GM12875 (cell line): ENCODE measurements at regions not wholly inside any gene's neighbourhood (a gene's known extent, or its start where the extent isn't known, plus 50 kb on each side); places are given as distances from the start of the nearest gene placed in this dataset.

Experiments used
- H3K4me3 ChIP-seq: one replicate; pipeline ENCODE4 v1.5.1; 2011; ENCODE audit warnings: low read depth, low read length, control low read depth
- CTCF ChIP-seq: IDR thresholded peaks from 2 replicates; pipeline ENCODE4 v1.5.1; 2011; ENCODE audit warnings: low read depth, mild to moderate bottlenecking, control low read depth, inconsistent platforms, low read length, moderate library complexity, borderline replicate concordance; ENCODE audit not compliant: insufficient read depth

DNA sequence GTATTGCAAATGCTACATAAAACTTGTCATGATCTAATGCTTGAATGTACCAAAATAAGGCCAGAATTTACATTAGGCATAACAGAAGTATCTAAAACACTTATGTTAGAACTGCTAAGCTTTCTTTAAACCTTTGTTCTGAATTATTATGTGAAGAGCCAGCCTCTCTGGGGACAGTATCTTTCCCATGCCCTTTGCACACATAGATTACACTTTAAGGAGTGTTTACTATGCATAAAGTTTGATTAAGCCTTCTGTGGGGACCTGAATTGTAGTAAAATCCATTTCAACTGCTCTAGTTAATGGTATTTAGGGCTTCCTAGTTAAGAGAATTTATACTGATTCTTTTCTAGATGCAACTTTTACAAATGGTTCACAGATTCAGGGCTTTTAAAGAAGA lies 444.7 kb downstream of the IPMK start:
- H3K4me3 ChIP-seq: no peak overlapping the region
- TF ChIP-seq CTCF: no peak

DNA sequence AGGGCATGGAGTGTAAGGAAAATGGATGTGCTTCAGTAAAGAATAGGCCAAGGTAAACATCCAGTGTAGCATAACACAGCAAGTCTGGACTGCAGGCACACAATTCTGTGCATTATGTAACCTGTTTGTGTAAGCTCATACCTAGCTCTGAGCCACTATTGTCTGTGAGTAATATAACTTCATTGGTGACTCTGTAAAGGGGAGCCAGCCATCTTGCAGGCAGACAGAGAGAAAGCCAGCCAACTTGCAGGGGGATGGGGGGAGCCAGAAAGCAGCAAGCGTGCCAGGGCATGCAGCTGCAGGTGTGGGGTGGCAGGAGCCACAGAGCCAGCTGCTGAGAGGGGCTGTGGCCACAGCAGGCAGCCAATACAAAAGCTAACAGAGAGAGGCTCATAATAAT lies 449.2 kb downstream of the IPMK start:
- no peak for TF ChIP-seq CTCF
- H3K4me3 ChIP-seq: no peak overlapping the region

GRCh38 chr10:57817741-57818140 lies 450.0 kb downstream of the IPMK start:
- TF ChIP-seq CTCF: no peak
- no peak overlapping the region for H3K4me3 ChIP-seq

DNA sequence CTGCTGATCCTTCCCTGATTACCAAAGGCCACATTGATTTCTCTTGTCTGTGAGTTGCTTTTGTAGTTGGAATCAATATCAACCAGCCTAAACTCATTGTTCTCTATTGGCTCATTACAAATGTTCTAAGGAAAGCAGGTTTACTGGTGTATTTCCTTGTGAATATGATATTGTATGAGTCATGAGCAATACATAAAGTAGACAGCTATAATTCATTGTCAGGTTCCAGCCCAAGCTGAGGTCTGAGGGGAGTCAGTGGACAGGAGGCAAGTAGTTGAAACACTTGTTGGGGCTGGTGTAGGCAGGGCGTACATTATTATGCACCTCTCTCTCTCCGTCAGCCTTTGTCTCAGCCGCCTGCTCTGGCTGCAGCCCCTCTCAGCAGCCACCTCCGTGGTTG lies 451.7 kb downstream of the IPMK start:
- no peak for TF ChIP-seq CTCF
- H3K4me3 ChIP-seq: no peak overlapping the region

GRCh38 chr10:57809961-57810360 lies 457.7 kb downstream of the IPMK start:
- H3K4me3 ChIP-seq: no peak overlapping the region
- no peak for TF ChIP-seq CTCF

DNA sequence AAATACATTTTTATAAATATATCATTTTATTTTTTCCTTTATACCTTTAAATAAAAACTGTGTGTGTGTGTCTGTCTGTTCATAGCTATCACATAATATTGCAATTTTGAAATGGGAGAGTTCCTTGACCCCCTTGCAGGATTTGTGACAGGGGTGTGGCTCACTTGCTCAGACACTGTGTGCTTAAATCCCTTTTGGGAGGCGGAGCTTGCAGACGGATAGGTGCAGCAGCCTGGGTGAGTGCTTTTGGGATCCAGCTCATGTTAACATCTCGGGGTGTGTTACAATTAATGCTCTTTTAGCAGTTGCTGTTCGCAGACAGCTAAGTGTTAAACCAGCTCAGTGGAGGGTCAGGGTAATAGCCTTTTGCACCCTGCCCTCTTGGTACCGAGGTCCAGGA lies 459.8 kb downstream of the IPMK start:
- TF ChIP-seq CTCF: no peak

DNA sequence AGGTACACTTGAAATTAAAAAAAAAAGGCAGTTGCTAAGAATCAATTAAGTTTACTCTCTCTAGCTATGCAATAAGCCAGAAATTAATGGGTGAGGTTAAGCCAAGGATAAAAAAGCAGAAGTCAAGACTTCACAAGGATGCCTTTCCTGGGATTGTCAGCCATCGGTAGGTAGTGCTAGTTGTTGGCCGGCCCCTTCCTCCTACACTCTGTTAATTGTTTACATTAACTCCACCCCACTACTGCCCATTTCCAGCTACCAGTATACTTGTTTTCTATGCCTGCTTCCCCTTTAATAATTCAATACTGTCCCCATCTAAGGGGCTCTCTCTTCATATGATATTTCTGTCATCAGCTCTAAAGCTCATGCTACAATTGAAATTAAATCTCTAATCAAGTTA lies 461.0 kb downstream of the IPMK start:
- no peak for TF ChIP-seq CTCF
- H3K4me3 ChIP-seq: no peak overlapping the region

More for the DNA sequence above, 459.8 kb downstream of the IPMK start:
- H3K4me3 ChIP-seq: no peak overlapping the region
